ENCODE measurements at regions not wholly inside any gene's neighbourhood (a gene's known extent, or its start where the extent isn't known, plus 50 kb on each side); places are given as distances from the start of the nearest gene placed in this dataset.

DNA sequence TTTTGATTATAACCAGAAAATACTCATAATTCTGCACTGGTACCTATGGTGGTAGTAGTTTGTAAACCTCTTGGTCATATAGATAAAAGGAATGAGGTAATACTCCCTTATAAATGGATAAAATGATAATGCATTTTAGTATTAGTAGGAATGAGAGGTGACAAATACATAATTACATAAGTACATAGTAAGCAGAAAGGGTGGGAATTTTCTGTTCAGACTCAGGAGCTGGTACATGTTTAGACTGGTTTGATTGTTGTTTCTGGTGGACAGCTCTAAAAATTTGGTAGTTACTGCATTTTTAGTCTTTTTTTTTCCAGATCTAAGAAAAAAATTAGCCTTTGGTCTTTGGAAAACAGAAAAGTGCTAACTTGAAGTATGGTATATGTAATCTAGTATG lies 70.4 kb upstream of the AGA start:
- TF ChIP-seq EGR1 (IDR thresholded peaks at IDR 0.05; ENCODE audit: borderline replicate concordance in 1 of 2, low read depth in 2 of 2, low read length in 2 of 2) (no peak), JUNB (IDR thresholded peaks at IDR 0.05) (no peak), CTCF (IDR thresholded peaks at IDR 0.05 in 2 of 3, conservative IDR thresholded peaks at IDR 0.05 in 1 of 3; ENCODE audit: control insufficient read depth in 2 of 3, extremely low read depth in 1 of 3, insufficient read depth in 1 of 3, low read depth in 3 of 3, low read length in 3 of 3) (no peak), LARP7 (IDR thresholded peaks at IDR 0.05) (no peak), ZNF24 (IDR thresholded peaks at IDR 0.05) (no peak), RAD51 (IDR thresholded peaks at IDR 0.05) (no peak), YY1 (IDR thresholded peaks at IDR 0.05; ENCODE audit: low read depth, low read length) (no peak), USF2 (IDR thresholded peaks at IDR 0.05; ENCODE audit: borderline replicate concordance, low read depth, low read length) (no peak)
- TF ChIP-seq, protein P1, sequence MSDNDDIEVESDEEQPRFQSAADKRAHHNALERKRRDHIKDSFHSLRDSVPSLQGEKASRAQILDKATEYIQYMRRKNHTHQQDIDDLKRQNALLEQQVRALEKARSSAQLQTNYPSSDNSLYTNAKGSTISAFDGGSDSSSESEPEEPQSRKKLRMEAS (IDR thresholded peaks at IDR 0.05; ENCODE audit: low read depth, low read length): no peak

Measured in GM12878 (cell line).